ENCODE measurements at regions not wholly inside any gene's neighbourhood (a gene's known extent, or its start where the extent isn't known, plus 50 kb on each side); places are given as distances from the start of the nearest gene placed in this dataset.
"Not testable (repeated sequence)": the region's sequence is repeated elsewhere in the genome, so short reads cannot be mapped to it uniquely, and the experiment has no call there.

GRCh38 chr12:9340422-9341259 is 132.4 kb upstream of the PZP start:
- in situ Hi-C loops (cut with HindIII; ENCODE audit: low sequenced_read_pairs), result no loop called here

GRCh38 chr12:9337656-9338055 is 129.5 kb upstream of the PZP start:
- in situ Hi-C loops (cut with HindIII; ENCODE audit: low sequenced_read_pairs), result no loop called here

- in situ Hi-C loops (cut with HindIII; ENCODE audit: low sequenced_read_pairs), result not testable (repeated sequence)
Measured at GRCh38 chr12:9336375-9337011, 128.3 kb upstream of the PZP start.

- in situ Hi-C loops (cut with HindIII; ENCODE audit: low sequenced_read_pairs), result no loop called here
Measured at GRCh38 chr12:9335867-9336266, 127.7 kb upstream of the PZP start.

- in situ Hi-C loops (cut with HindIII; ENCODE audit: low sequenced_read_pairs), result no loop called here
Measured at GRCh38 chr12:9334964-9335363, 126.8 kb upstream of the PZP start.

GRCh38 chr12:9334041-9334692 is 126.0 kb upstream of the PZP start:
- in situ Hi-C loops (cut with HindIII; ENCODE audit: low sequenced_read_pairs), result no loop called here

GRCh38 chr12:9333161-9333560 is 125.0 kb upstream of the PZP start:
- in situ Hi-C loops (cut with HindIII; ENCODE audit: low sequenced_read_pairs), result no loop called here

- in situ Hi-C loops (cut with HindIII; ENCODE audit: low sequenced_read_pairs), result no loop called here
Measured at GRCh38 chr12:9332564-9332963, 124.4 kb upstream of the PZP start.

GRCh38 chr12:9331218-9331626 is 123.0 kb upstream of the PZP start:
- in situ Hi-C loops (cut with HindIII; ENCODE audit: low sequenced_read_pairs), result no loop called here

- in situ Hi-C loops (cut with HindIII; ENCODE audit: low sequenced_read_pairs), result no loop called here
Measured at GRCh38 chr12:9329019-9329418, 120.8 kb upstream of the PZP start.

- in situ Hi-C loops (cut with HindIII; ENCODE audit: low sequenced_read_pairs), result no loop called here
Measured at GRCh38 chr12:9328065-9328464, 119.9 kb upstream of the PZP start.

GRCh38 chr12:9327320-9327719 is 119.1 kb upstream of the PZP start:
- in situ Hi-C loops (cut with HindIII; ENCODE audit: low sequenced_read_pairs), result no loop called here

- in situ Hi-C loops (cut with HindIII; ENCODE audit: low sequenced_read_pairs), result not testable (repeated sequence)
Measured at GRCh38 chr12:9326849-9327248, 118.7 kb upstream of the PZP start.

GRCh38 chr12:9326085-9326484 is 117.9 kb upstream of the PZP start:
- in situ Hi-C loops (cut with HindIII; ENCODE audit: low sequenced_read_pairs), result no loop called here

- in situ Hi-C loops (cut with HindIII; ENCODE audit: low sequenced_read_pairs), result no loop called here
Measured at GRCh38 chr12:9325471-9325870, 117.3 kb upstream of the PZP start.

GRCh38 chr12:9324782-9325181 is 116.6 kb upstream of the PZP start:
- in situ Hi-C loops (cut with HindIII; ENCODE audit: low sequenced_read_pairs), result no loop called here

GRCh38 chr12:9323144-9323681 is 115.0 kb upstream of the PZP start:
- in situ Hi-C loops (cut with HindIII; ENCODE audit: low sequenced_read_pairs), result no loop called here

GRCh38 chr12:9319842-9320173 is 111.6 kb upstream of the PZP start:
- in situ Hi-C loops (cut with HindIII; ENCODE audit: low sequenced_read_pairs), result no loop called here

- in situ Hi-C loops (cut with HindIII; ENCODE audit: low sequenced_read_pairs), result no loop called here
Measured at GRCh38 chr12:9319044-9319841, 111.0 kb upstream of the PZP start.

GRCh38 chr12:9313479-9313878 is 105.3 kb upstream of the PZP start:
- in situ Hi-C loops (cut with HindIII; ENCODE audit: low sequenced_read_pairs), result not testable (repeated sequence)

All from DLD1 (cell line).